ENCODE measurements at regions not wholly inside any gene's neighbourhood (a gene's known extent, or its start where the extent isn't known, plus 50 kb on each side); places are given as distances from the start of the nearest gene placed in this dataset.

DNA sequence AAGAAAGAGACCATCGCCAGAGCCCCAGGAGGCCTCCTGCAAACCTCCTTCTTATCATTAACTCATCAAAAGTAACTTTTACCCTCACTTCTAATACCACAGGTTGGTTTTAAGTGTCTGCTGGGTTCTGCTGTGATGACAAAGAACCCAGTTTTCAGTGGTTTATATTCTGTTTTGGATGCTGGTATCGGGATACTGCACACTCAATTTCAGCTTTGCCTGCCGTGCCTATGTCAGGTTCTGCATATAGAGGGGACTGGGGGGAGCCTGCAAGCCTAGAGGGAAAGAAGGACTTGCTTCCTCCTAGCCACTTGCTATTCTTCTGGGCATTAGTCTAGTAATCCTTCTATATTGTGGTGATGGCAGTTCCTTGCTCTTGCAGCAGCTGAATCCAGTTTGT, 242.4 kb downstream of the KCNRG start:
- Mint-ChIP-seq H3K9me3 (ENCODE audit: unreplicated experiment) (no peaks in the 10 kb centered on the region), H3K27me3 (ENCODE audit: unreplicated experiment) (peaks cover 8% of the 10 kb centered on the region), H3K4me1 (ENCODE audit: unreplicated experiment) (no peaks in the 10 kb centered on the region), H3K4me3 (ENCODE audit: unreplicated experiment) (no peak overlapping the region), H3K36me3 (ENCODE audit: unreplicated experiment) (no peaks in the 10 kb centered on the region), H3K27ac (ENCODE audit: unreplicated experiment) (no peak overlapping the region)
- TF ChIP-seq, protein P1, sequence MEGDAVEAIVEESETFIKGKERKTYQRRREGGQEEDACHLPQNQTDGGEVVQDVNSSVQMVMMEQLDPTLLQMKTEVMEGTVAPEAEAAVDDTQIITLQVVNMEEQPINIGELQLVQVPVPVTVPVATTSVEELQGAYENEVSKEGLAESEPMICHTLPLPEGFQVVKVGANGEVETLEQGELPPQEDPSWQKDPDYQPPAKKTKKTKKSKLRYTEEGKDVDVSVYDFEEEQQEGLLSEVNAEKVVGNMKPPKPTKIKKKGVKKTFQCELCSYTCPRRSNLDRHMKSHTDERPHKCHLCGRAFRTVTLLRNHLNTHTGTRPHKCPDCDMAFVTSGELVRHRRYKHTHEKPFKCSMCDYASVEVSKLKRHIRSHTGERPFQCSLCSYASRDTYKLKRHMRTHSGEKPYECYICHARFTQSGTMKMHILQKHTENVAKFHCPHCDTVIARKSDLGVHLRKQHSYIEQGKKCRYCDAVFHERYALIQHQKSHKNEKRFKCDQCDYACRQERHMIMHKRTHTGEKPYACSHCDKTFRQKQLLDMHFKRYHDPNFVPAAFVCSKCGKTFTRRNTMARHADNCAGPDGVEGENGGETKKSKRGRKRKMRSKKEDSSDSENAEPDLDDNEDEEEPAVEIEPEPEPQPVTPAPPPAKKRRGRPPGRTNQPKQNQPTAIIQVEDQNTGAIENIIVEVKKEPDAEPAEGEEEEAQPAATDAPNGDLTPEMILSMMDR (IDR thresholded peaks at IDR 0.05), result no peak
- no peak for DNase-seq (ENCODE audit: extremely low spot score, unreplicated experiment)

DNA sequence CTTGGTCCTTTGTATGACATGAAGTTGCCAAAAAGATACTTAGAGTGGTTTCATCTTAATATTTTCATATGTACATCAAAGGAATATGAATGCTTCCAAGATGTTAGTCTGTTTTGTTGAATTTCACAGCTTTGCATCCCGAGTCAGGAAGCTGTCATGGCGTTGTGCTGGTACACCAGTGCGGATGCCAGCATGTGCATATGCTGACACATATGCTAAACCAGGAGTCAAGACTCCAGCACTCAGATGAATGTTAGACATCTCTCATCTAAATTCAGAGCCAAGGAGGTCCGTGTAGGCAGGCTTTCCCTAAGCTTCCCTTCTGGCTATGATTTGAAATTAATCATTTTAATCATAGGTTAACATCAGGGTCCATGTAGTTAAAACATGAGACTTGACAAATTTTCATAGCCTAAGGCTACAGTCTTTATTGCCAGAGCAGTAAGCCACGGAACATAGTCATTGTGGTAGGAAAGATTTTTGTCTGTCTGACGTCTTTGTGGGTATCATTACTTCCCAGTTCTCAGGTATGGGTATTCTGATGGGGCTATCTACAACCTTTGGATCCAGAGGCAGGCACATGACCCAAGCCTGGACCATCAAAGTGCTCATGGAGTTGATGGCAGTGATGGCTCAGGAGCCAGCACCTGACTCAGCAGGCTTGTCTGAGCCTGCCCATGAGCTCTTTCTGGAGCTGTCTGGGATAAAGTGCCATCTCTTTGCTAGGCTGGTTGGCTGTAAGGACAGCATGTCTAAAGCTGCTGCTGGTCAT, 246.1 kb downstream of the KCNRG start:
- H3K27ac Mint-ChIP-seq (ENCODE audit: unreplicated experiment), result no peak overlapping the region
- DNase-seq (ENCODE audit: extremely low spot score, unreplicated experiment), result no peak
- TF ChIP-seq, protein P1 (IDR thresholded peaks at IDR 0.05), result no peak
- H3K4me3 Mint-ChIP-seq (ENCODE audit: unreplicated experiment), result no peak overlapping the region
- no peaks in the 10 kb centered on the region for H3K36me3 Mint-ChIP-seq (ENCODE audit: unreplicated experiment)
- no peaks in the 10 kb centered on the region for H3K9me3 Mint-ChIP-seq (ENCODE audit: unreplicated experiment)
- no peaks in the 10 kb centered on the region for H3K4me1 Mint-ChIP-seq (ENCODE audit: unreplicated experiment)
- peaks cover 6% of the 10 kb centered on the region for H3K27me3 Mint-ChIP-seq (ENCODE audit: unreplicated experiment)

DNA sequence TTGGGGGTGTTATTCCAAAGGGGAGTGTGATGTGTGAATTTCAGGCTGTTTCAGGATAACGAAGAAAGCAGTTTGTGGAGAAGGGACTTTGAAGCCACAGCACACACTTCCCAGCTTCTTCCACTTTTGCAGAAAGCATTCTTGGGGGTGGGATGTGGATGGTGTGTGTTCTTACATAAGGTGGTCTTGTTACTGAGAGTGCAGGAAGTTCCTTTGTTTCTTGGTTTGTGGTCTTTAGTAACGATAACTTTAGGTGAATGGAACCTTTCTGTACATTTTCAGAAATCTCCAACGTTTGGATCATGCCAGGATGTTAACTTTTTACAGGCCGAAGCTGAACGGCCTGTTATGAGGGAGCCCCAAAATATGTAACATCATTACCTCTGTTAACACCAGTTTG, 251.8 kb downstream of the KCNRG start:
- H3K9me3 Mint-ChIP-seq (ENCODE audit: unreplicated experiment), result no peaks in the 10 kb centered on the region
- H3K36me3 Mint-ChIP-seq (ENCODE audit: unreplicated experiment), result no peaks in the 10 kb centered on the region
- TF ChIP-seq, protein P1 (IDR thresholded peaks at IDR 0.05), result no peak
- no peak overlapping the region for H3K27ac Mint-ChIP-seq (ENCODE audit: unreplicated experiment)
- no peak overlapping the region for H3K4me3 Mint-ChIP-seq (ENCODE audit: unreplicated experiment)
- H3K4me1 Mint-ChIP-seq (ENCODE audit: unreplicated experiment), result peaks cover 2% of the 10 kb centered on the region
- DNase-seq (ENCODE audit: extremely low spot score, unreplicated experiment), result no peak
- H3K27me3 Mint-ChIP-seq (ENCODE audit: unreplicated experiment), result no peaks in the 10 kb centered on the region

DNA sequence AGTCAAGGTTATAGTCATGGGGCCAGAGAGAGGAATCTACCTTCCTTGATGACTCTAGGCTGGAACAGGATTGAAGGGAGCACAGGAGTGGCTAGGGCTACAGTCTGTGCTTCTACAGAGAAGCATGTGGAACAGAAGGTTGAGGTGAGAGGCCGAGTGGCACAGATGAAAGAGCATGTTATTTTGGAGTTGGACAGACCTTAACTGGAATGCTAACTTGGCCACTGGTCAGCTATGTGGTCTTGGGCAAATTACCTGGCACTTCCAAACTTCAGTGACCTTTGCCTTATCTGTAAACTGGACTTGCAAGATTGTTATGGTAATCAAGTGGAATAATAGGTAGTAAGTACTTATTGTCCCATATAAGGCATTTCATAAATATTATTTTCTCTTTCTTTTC, 252.7 kb downstream of the KCNRG start:
- H3K4me1 Mint-ChIP-seq (ENCODE audit: unreplicated experiment), result peaks cover 2% of the 10 kb centered on the region
- no peak overlapping the region for H3K27ac Mint-ChIP-seq (ENCODE audit: unreplicated experiment)
- no peaks in the 10 kb centered on the region for H3K27me3 Mint-ChIP-seq (ENCODE audit: unreplicated experiment)
- H3K36me3 Mint-ChIP-seq (ENCODE audit: unreplicated experiment), result no peaks in the 10 kb centered on the region
- no peak overlapping the region for H3K4me3 Mint-ChIP-seq (ENCODE audit: unreplicated experiment)
- no peak for DNase-seq (ENCODE audit: extremely low spot score, unreplicated experiment)
- no peaks in the 10 kb centered on the region for H3K9me3 Mint-ChIP-seq (ENCODE audit: unreplicated experiment)
- TF ChIP-seq, protein P1 (IDR thresholded peaks at IDR 0.05), result no peak

DNA sequence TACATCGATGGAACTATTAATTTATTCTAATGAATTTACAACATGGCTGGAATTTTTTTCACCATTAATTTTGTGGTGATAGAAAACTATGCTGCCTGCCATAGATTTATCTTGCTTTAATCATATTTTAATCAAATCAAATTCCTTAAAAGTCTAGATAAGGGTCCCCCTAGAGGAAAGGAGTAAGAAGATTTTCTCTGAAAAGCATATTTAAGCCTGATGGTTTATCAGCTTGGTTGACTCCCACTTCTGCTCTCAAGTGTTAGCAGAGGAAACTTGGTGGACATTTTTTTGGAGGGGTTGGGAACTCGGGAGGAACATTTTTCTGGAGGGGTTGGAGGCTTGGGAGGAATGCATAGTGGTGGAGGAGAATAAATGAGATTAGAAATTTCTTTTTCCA, 253.3 kb downstream of the KCNRG start:
- TF ChIP-seq, protein P1 (IDR thresholded peaks at IDR 0.05), result peak; percentile 25
- H3K4me3 Mint-ChIP-seq (ENCODE audit: unreplicated experiment), result no peak overlapping the region
- H3K9me3 Mint-ChIP-seq (ENCODE audit: unreplicated experiment), result no peaks in the 10 kb centered on the region
- H3K36me3 Mint-ChIP-seq (ENCODE audit: unreplicated experiment), result no peaks in the 10 kb centered on the region
- no peaks in the 10 kb centered on the region for H3K27me3 Mint-ChIP-seq (ENCODE audit: unreplicated experiment)
- no peak overlapping the region for H3K27ac Mint-ChIP-seq (ENCODE audit: unreplicated experiment)
- peaks cover 2% of the 10 kb centered on the region for H3K4me1 Mint-ChIP-seq (ENCODE audit: unreplicated experiment)
- DNase-seq (ENCODE audit: extremely low spot score, unreplicated experiment), result no peak
